BLaER1 (cell line): ENCODE measurements at regions not wholly inside any gene's neighbourhood (a gene's known extent, or its start where the extent isn't known, plus 50 kb on each side); places are given as distances from the start of the nearest gene placed in this dataset.

Experiments
- H3K27ac ChIP-seq: shearing (Covaris generic); formaldehyde crosslinking; 2 replicates; pipeline ENCODE4 v1.8.1; 2022
- H3K27me3 ChIP-seq: shearing (Covaris generic); formaldehyde crosslinking; 2 replicates; pipeline ENCODE4 v1.8.1; 2022
- H3K36me3 ChIP-seq: shearing (Covaris generic); formaldehyde crosslinking; 2 replicates; pipeline ENCODE4 v1.8.1; 2022
- H3K4me1 ChIP-seq: shearing (Covaris generic); formaldehyde crosslinking; 2 replicates; pipeline ENCODE4 v1.8.1; 2022
- H3K4me2 ChIP-seq: shearing (Covaris generic); formaldehyde crosslinking; 2 replicates; pipeline ENCODE4 v1.8.1; 2022
- H3K4me3 ChIP-seq: shearing (Covaris generic); formaldehyde crosslinking; 2 replicates; pipeline ENCODE4 v1.8.1; 2022
- H3K9ac ChIP-seq: shearing (Covaris generic); formaldehyde crosslinking; 2 replicates; pipeline ENCODE4 v1.8.1; 2022
- H3K9me3 ChIP-seq: shearing (Covaris generic); formaldehyde crosslinking; 2 replicates; pipeline ENCODE4 v1.8.1; 2022
- H4K20me1 ChIP-seq: shearing (Covaris generic); formaldehyde crosslinking; 2 replicates; pipeline ENCODE4 v1.8.1; 2022
- Cebpa-rat ChIP-seq: shearing (Covaris generic); IDR thresholded peaks from 2 replicates; pipeline ENCODE4 v1.8.1; 2022

DNA sequence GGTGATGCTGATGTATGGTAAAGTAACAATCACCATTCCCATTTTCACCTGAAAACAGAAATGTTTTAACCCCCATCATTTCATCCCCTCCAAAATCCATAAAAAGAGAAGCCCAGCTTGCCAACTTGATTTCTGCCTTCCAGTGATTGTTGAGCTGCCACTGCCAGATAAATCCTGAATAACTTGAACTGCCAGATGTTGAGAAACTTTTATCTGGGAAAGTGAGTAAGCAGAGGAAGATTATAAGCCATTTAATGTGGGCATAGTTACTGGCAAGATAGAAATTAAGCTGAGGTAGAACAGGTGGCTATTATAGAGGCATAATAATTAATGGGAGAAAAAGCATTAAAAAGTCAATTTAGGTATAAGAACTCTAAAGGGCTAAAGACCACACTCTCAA lies 534.1 kb downstream of the ANKRD7 start:
- H3K4me3 ChIP-seq: no peak overlapping the region
- no peaks in the 10 kb centered on the region for H3K4me1 ChIP-seq
- H4K20me1 ChIP-seq: no peaks in the 10 kb centered on the region
- H3K9me3 ChIP-seq: peaks cover 8% of the 10 kb centered on the region
- no peaks in the 10 kb centered on the region for H3K27me3 ChIP-seq
- no peak overlapping the region for H3K4me2 ChIP-seq
- H3K27ac ChIP-seq: no peak overlapping the region
- no peak for TF ChIP-seq Cebpa-rat
- H3K9ac ChIP-seq: no peak overlapping the region
- H3K36me3 ChIP-seq: no peaks in the 10 kb centered on the region

DNA sequence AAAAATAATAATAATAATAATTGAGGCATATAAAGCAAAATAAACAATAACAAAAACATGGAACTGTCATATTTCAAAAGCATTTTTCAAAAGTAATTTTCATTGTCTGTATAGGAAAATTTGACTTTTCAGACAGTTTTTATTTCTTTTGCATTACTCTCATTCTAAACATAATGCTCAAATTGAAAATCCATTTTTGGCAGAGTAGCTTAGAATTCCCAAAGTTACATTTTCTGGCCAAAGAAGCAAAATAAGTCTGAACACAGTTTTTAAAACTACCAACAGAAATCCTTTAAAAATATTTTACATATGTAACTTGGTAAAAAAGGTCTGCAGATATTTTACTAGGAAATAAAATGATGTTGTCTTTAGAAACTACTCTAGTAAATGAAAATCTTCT lies 535.4 kb downstream of the ANKRD7 start:
- no peaks in the 10 kb centered on the region for H3K27me3 ChIP-seq
- H3K9ac ChIP-seq: no peak overlapping the region
- no peak overlapping the region for H3K4me2 ChIP-seq
- H4K20me1 ChIP-seq: no peaks in the 10 kb centered on the region
- H3K36me3 ChIP-seq: no peaks in the 10 kb centered on the region
- no peak overlapping the region for H3K4me3 ChIP-seq
- peaks cover 8% of the 10 kb centered on the region for H3K9me3 ChIP-seq
- H3K27ac ChIP-seq: no peak overlapping the region
- no peaks in the 10 kb centered on the region for H3K4me1 ChIP-seq
- no peak for TF ChIP-seq Cebpa-rat

DNA sequence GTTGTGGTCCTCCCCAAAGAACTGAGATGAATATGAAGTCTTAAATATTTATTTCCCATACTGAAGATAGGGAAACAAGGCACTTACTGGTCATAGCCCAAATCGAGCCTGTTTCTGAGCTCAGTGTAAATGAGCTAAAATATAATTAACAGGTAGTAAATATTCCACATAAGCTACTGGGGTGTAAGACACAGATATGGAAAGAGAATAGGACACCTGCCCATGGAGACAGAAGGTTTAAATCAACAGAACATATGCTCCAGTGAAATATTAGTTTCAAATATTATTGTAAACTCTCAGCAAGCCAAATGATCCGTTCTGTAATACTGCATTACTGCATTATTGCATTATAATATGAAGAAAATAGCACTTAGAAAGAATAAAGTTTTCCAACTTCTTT lies 537.9 kb downstream of the ANKRD7 start:
- Histone ChIP-seq H3K36me3 (no peaks in the 10 kb centered on the region), H4K20me1 (no peaks in the 10 kb centered on the region), H3K4me2 (no peak overlapping the region), H3K27ac (no peak overlapping the region), H3K27me3 (no peaks in the 10 kb centered on the region), H3K4me3 (no peak overlapping the region), H3K9me3 (peaks cover 8% of the 10 kb centered on the region), H3K9ac (no peak overlapping the region), H3K4me1 (no peaks in the 10 kb centered on the region)
- TF ChIP-seq Cebpa-rat: no peak

DNA sequence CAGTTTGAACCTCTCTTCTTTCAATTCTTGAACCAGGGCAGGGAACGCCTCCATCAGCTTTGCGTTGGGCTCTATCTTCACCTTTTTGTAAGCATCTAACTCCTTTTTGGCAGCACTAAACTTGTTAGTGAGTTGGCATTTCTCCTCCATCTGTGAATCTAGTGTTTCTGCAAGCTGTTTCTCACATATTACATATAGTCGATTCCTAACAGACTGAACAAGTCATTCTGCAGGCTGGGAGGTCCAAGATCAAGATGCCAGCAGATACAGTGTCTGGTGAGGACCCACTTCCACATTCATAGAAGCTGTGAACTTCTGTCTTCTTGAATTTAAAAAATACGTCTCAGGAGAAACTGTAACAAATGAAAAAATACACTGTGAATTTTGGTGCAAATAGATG lies 539.7 kb downstream of the ANKRD7 start:
- no peaks in the 10 kb centered on the region for H3K36me3 ChIP-seq
- no peak overlapping the region for H3K4me3 ChIP-seq
- no peak for TF ChIP-seq Cebpa-rat
- peaks cover 8% of the 10 kb centered on the region for H3K9me3 ChIP-seq
- no peaks in the 10 kb centered on the region for H4K20me1 ChIP-seq
- no peak overlapping the region for H3K9ac ChIP-seq
- no peaks in the 10 kb centered on the region for H3K27me3 ChIP-seq
- no peaks in the 10 kb centered on the region for H3K4me1 ChIP-seq
- H3K4me2 ChIP-seq: no peak overlapping the region
- no peak overlapping the region for H3K27ac ChIP-seq

DNA sequence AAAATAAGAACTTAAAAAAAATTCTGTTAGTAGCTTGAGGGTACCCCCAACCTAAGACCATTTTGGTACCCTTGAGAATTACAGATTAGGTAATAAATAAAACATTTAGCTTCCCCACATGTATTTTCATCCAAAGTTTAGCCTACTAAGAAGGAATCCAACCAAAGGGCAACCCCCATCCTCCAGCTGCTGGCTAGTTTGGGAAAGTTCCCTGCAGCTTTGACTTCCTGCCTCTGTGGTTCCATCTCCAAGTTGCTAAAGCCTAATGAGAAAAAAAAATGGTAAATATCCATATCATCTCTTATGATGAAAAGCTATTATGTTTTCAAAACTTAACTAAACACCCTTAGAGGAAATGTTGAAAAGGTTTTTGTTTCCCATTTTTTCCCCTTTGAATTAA lies 547.2 kb downstream of the ANKRD7 start:
- Histone ChIP-seq H3K4me2 (no peak overlapping the region), H3K4me1 (no peaks in the 10 kb centered on the region), H3K4me3 (no peak overlapping the region), H3K27me3 (no peaks in the 10 kb centered on the region), H3K36me3 (no peaks in the 10 kb centered on the region), H3K9me3 (no peaks in the 10 kb centered on the region), H4K20me1 (no peaks in the 10 kb centered on the region), H3K27ac (no peak overlapping the region), H3K9ac (no peak overlapping the region)
- TF ChIP-seq Cebpa-rat: no peak

DNA sequence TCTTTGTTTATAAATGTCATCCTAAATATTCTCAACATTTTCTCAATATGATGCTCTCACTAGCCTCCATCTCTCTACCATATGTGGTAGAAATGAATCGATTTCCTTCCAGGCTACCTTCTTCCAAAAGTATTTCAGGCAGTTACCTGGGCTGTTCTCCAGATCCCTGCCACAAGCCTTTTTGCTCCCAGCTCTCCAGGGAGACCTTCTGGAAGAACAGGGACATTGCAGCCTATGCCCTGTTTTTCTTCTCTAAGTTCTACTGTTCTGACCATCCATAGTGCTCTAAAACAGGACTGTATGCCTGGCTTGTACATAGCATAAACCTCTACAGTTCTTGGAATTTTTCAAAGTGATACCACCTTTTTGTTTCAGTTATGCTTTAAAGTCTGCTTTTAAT lies 552.8 kb downstream of the ANKRD7 start:
- no peak overlapping the region for H3K4me3 ChIP-seq
- no peaks in the 10 kb centered on the region for H3K27me3 ChIP-seq
- H3K36me3 ChIP-seq: no peaks in the 10 kb centered on the region
- H3K9me3 ChIP-seq: no peaks in the 10 kb centered on the region
- no peaks in the 10 kb centered on the region for H3K4me1 ChIP-seq
- H4K20me1 ChIP-seq: no peaks in the 10 kb centered on the region
- no peak overlapping the region for H3K27ac ChIP-seq
- no peak for TF ChIP-seq Cebpa-rat
- no peak overlapping the region for H3K4me2 ChIP-seq
- no peak overlapping the region for H3K9ac ChIP-seq

DNA sequence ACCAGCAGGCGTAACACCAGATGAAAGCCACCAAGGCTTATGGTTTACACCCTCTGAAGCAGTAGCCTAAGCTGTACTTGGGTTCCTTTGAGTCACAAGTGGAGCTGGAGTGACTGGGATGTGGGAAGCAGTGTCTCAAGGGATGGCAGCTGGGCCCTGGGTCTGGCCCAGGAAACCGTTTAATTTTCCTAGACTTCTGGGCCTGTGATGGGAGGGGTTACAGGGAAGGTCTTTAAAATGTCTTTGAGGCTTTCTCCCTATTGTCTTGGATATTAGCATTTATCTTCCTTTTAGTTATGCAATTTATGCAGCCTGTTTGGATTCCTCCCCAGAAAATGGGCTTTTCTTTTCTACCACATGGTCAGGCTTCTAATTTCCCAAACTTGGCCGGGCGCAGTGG lies 568.2 kb downstream of the ANKRD7 start:
- Histone ChIP-seq H3K4me2 (no peak overlapping the region), H4K20me1 (no peaks in the 10 kb centered on the region), H3K4me3 (no peak overlapping the region), H3K9me3 (no peaks in the 10 kb centered on the region), H3K27me3 (no peaks in the 10 kb centered on the region), H3K9ac (no peak overlapping the region), H3K36me3 (no peaks in the 10 kb centered on the region), H3K27ac (no peak overlapping the region), H3K4me1 (no peaks in the 10 kb centered on the region)
- no peak for TF ChIP-seq Cebpa-rat

DNA sequence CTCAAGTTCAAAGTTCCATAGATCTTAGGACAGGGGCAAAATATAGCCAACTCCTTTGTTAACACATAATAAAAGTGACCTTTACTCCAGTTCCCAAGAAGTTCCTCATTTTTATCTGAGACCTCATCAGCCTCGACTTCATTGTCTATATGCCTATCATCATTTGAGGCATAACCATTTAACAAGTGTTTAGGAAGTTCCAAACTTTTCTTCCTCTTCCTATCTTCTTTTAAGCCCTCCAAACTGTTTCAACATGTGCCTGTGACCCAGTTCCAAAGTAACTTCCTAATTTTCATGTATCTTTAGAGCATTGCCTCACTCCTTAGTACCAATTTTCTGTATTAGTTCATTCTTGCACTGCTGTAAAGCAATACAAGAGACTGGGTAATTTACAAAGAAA lies 569.1 kb downstream of the ANKRD7 start:
- TF ChIP-seq Cebpa-rat: no peak
- Histone ChIP-seq H3K27ac (no peak overlapping the region), H3K4me3 (no peak overlapping the region), H3K9me3 (no peaks in the 10 kb centered on the region), H3K4me2 (no peak overlapping the region), H3K9ac (no peak overlapping the region), H3K36me3 (no peaks in the 10 kb centered on the region), H3K27me3 (no peaks in the 10 kb centered on the region), H4K20me1 (no peaks in the 10 kb centered on the region), H3K4me1 (no peaks in the 10 kb centered on the region)

DNA sequence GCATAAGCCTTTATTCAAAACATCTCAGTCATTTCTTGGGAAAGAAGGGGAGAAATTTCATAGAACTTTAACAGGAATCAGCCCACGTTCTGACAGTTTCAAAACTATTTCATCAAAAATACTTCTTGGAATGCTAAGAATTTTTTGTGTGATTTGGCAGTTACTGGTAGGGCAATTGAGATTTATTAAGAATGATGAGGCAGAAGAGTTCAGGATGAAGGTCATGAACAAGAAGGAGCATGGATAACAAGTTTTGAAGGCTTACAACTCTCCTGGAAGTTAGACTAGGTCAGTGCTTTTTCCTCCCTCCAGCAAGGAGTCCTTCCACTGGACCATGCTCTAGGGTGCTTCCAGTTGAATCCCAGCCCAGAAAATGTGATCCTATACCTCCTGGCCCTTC lies 569.9 kb downstream of the ANKRD7 start:
- H3K9me3 ChIP-seq: no peaks in the 10 kb centered on the region
- no peak for TF ChIP-seq Cebpa-rat
- H3K4me2 ChIP-seq: no peak overlapping the region
- no peak overlapping the region for H3K27ac ChIP-seq
- no peaks in the 10 kb centered on the region for H3K27me3 ChIP-seq
- no peaks in the 10 kb centered on the region for H3K4me1 ChIP-seq
- H4K20me1 ChIP-seq: no peaks in the 10 kb centered on the region
- no peak overlapping the region for H3K4me3 ChIP-seq
- H3K9ac ChIP-seq: no peak overlapping the region
- H3K36me3 ChIP-seq: no peaks in the 10 kb centered on the region

DNA sequence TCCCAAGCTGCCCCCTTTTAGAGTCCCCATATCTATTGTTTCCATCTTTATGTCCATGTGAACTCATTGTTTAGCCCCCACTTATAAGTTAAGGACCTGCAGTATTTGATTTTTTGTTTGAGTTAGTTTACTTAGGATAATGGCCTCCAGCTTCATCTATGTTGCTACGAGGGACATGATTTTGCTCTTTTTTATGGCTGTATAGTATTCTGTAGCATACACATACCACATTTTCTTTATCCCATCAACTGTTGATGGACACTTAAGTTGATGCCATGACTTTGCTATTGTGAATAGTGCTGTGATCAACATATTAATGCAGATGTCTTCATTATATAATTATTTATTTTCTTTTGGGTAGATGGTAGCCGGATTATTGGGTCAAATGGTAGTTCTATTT lies 576.9 kb downstream of the ANKRD7 start:
- no peak overlapping the region for H3K4me2 ChIP-seq
- H3K9me3 ChIP-seq: no peaks in the 10 kb centered on the region
- no peak overlapping the region for H3K27ac ChIP-seq
- H3K4me1 ChIP-seq: no peaks in the 10 kb centered on the region
- no peak for TF ChIP-seq Cebpa-rat
- H4K20me1 ChIP-seq: no peaks in the 10 kb centered on the region
- H3K36me3 ChIP-seq: no peaks in the 10 kb centered on the region
- no peak overlapping the region for H3K9ac ChIP-seq
- no peaks in the 10 kb centered on the region for H3K27me3 ChIP-seq
- no peak overlapping the region for H3K4me3 ChIP-seq

DNA sequence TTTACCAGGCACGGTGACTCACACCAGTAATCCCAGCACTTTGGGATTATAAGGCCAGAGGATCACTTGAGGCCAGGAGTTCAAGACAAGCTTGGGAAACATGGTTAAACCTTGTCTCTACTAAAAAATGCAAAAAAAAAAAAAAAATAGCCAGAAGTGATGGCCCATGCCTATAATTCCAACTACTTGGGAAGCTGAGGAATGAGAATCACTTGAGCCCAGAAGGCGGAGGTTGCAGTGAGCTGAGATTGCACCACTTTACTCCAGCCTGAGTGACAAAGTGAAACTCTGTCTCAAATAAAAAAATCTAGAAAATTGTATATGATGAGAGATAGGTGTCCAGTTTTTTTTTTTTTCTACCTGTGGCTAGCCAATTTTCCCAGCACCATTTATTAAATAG lies 578.2 kb downstream of the ANKRD7 start:
- TF ChIP-seq Cebpa-rat: no peak
- Histone ChIP-seq H3K4me1 (no peaks in the 10 kb centered on the region), H3K9ac (no peak overlapping the region), H3K9me3 (no peaks in the 10 kb centered on the region), H3K36me3 (no peaks in the 10 kb centered on the region), H3K4me2 (no peak overlapping the region), H3K4me3 (no peak overlapping the region), H3K27ac (no peak overlapping the region), H4K20me1 (no peaks in the 10 kb centered on the region), H3K27me3 (no peaks in the 10 kb centered on the region)
